ENCODE measurements at regions not wholly inside any gene's neighbourhood (a gene's known extent, or its start where the extent isn't known, plus 50 kb on each side); places are given as distances from the start of the nearest gene placed in this dataset.

DNA sequence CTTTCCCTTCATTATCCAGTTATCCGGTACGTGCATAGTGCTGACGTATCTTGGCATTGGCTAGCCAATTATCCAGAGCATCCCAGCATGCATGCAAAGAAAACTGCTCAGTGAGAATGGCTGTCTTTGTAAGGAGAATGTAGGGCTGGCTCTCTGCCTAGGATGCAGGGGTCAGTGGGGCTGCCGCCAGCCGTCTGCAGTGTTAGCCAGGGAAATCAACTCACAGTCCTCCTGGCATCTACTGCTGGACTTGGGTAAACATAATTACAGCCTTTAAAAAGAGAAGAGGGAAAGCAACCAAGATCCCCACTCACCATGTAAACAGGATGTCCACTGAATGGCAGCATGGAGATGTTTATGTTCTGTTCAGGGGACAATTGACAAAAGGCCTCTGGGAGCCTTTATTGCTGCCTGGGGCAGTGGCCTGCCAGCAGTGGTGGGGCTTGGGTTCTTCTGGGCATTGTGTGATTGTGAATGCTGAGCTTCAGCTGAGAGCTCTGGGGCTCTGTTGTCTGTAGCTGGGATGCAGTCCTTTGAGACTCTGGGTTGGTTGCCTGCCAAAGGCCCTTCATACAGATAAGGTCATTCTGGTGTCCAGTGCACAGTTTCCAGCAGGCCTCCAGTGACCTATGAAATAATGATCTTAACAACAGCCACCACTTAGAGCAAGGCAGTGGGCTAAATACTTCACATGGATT, 121.8 kb downstream of the TBC1D30 start:
- TF ChIP-seq, protein P1, sequence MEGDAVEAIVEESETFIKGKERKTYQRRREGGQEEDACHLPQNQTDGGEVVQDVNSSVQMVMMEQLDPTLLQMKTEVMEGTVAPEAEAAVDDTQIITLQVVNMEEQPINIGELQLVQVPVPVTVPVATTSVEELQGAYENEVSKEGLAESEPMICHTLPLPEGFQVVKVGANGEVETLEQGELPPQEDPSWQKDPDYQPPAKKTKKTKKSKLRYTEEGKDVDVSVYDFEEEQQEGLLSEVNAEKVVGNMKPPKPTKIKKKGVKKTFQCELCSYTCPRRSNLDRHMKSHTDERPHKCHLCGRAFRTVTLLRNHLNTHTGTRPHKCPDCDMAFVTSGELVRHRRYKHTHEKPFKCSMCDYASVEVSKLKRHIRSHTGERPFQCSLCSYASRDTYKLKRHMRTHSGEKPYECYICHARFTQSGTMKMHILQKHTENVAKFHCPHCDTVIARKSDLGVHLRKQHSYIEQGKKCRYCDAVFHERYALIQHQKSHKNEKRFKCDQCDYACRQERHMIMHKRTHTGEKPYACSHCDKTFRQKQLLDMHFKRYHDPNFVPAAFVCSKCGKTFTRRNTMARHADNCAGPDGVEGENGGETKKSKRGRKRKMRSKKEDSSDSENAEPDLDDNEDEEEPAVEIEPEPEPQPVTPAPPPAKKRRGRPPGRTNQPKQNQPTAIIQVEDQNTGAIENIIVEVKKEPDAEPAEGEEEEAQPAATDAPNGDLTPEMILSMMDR (conservative IDR thresholded peaks at IDR 0.05; ENCODE audit: low read length): no peak
- TF ChIP-seq EZH2phosphoT487 (IDR thresholded peaks at IDR 0.05; ENCODE audit: borderline replicate concordance, low read depth, low read length): no peak

Data from OCI-LY7 (cell line).